DND-41 (cell line): ENCODE measurements at regions not wholly inside any gene's neighbourhood (a gene's known extent, or its start where the extent isn't known, plus 50 kb on each side); places are given as distances from the start of the nearest gene placed in this dataset.

ENCODE experiments used
- EZH2 ChIP-seq: IDR thresholded peaks from 3 replicates; pipeline ENCODE4 v1.6.1; 2012; ENCODE audit warnings: borderline replicate concordance, low read depth, mild to moderate bottlenecking, moderate library complexity, low read length, inconsistent platforms; ENCODE audit not compliant: severe bottlenecking
- TF ChIP-seq, protein P1 (sequence below): IDR thresholded peaks from 2 replicates; pipeline ENCODE4 v1.5.1; 2012; ENCODE audit warnings: borderline replicate concordance, low read length, moderate library complexity, mild to moderate bottlenecking; ENCODE audit not compliant: poor library complexity, severe bottlenecking; ENCODE audit errors: extremely low read depth

DNA sequence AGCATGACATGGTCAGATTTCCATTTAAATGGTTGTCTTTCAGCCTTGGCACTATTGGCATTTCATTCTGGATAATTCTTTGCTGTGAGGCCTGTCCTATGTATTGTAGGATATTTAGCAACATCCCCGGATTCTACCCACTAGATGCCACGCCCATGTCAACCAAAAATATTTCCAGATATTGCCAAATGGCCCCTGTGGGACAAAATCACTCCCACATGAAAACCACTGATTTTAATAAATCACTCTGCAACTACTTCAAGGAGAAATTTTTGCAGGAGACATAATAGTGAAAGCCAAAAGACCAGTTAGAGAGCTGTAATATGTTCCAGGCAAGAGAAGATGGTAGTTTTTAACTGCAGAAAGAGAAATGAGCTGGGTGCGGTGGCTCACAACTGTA is 55.9 kb upstream of the RARB start:
- TF ChIP-seq, protein P1, sequence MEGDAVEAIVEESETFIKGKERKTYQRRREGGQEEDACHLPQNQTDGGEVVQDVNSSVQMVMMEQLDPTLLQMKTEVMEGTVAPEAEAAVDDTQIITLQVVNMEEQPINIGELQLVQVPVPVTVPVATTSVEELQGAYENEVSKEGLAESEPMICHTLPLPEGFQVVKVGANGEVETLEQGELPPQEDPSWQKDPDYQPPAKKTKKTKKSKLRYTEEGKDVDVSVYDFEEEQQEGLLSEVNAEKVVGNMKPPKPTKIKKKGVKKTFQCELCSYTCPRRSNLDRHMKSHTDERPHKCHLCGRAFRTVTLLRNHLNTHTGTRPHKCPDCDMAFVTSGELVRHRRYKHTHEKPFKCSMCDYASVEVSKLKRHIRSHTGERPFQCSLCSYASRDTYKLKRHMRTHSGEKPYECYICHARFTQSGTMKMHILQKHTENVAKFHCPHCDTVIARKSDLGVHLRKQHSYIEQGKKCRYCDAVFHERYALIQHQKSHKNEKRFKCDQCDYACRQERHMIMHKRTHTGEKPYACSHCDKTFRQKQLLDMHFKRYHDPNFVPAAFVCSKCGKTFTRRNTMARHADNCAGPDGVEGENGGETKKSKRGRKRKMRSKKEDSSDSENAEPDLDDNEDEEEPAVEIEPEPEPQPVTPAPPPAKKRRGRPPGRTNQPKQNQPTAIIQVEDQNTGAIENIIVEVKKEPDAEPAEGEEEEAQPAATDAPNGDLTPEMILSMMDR: no peak
- no peak for TF ChIP-seq EZH2
